Brain microvascular endothelial cell (primary cell): ENCODE measurements at regions not wholly inside any gene's neighbourhood (a gene's known extent, or its start where the extent isn't known, plus 50 kb on each side); places are given as distances from the start of the nearest gene placed in this dataset.
"Not testable (repeated sequence)": the region's sequence is repeated elsewhere in the genome, so short reads cannot be mapped to it uniquely, and the experiment has no call there.

Source experiments
- DNase-seq: peaks from one replicate; pipeline ENCODE4 v3.0.0-alpha.2; 2020
- H3K27ac ChIP-seq: fragments of 250-450 bp; sonication (Bioruptor Pico); 2 replicates; pipeline ENCODE4 v1.5.1; 2020; ENCODE audit warnings: mild to moderate bottlenecking, moderate library complexity
- H3K27me3 ChIP-seq: fragments of 250-450 bp; sonication (Bioruptor Pico); replicated peaks from 2 replicates; pipeline ENCODE4 v1.5.1; 2020; ENCODE audit warnings: mild to moderate bottlenecking
- H3K36me3 ChIP-seq: fragments of 250-450 bp; sonication (Bioruptor Pico); replicated peaks from 2 replicates; pipeline ENCODE4 v1.5.1; 2020; ENCODE audit warnings: mild to moderate bottlenecking
- H3K4me3 ChIP-seq: 2 replicates; pipeline ENCODE4 v1.5.1; 2011; ENCODE audit warnings: low read depth, mild to moderate bottlenecking, control low read depth, low read length, moderate library complexity
- in situ Hi-C: cut with HindIII; loops from 2 replicates; pipeline ENCODE4 v1.10.0; 2017; ENCODE audit warnings: low sequenced_read_pairs, low pct_ligation_motif_present
- TF ChIP-seq, protein P1 (sequence below): IDR thresholded peaks from 2 replicates; pipeline ENCODE4 v1.5.1; 2011; ENCODE audit warnings: low read depth, mild to moderate bottlenecking, moderate library complexity, low read length, control low read depth, inconsistent platforms; ENCODE audit errors: missing control alignments

DNA sequence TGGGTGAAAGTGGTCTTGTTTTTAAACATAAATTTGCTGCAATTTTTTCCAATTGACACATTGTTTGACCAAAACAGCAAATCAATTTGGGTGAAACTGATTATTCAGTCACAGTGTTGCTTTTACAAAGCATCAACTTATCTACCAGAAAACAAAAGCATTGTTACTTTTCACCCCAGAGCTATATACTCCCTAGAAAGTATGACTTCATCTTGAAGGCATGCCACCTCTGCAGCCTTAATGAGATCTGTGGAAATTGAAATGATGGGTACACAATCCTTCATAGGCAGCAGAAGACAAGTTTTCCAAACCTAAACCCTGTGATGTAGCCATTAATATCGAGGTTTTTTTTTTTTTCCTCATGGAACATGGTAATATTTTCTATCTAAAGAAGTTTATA lies 615.9 kb downstream of the CHSY3 start:
- TF ChIP-seq, protein P1, sequence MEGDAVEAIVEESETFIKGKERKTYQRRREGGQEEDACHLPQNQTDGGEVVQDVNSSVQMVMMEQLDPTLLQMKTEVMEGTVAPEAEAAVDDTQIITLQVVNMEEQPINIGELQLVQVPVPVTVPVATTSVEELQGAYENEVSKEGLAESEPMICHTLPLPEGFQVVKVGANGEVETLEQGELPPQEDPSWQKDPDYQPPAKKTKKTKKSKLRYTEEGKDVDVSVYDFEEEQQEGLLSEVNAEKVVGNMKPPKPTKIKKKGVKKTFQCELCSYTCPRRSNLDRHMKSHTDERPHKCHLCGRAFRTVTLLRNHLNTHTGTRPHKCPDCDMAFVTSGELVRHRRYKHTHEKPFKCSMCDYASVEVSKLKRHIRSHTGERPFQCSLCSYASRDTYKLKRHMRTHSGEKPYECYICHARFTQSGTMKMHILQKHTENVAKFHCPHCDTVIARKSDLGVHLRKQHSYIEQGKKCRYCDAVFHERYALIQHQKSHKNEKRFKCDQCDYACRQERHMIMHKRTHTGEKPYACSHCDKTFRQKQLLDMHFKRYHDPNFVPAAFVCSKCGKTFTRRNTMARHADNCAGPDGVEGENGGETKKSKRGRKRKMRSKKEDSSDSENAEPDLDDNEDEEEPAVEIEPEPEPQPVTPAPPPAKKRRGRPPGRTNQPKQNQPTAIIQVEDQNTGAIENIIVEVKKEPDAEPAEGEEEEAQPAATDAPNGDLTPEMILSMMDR, result no peak
- in situ Hi-C loops, result no loop called here
- Histone ChIP-seq H3K4me3 (no peak overlapping the region), H3K27me3 (no peaks in the 10 kb centered on the region), H3K36me3 (no peaks in the 10 kb centered on the region), H3K27ac (no peak overlapping the region)
- DNase-seq, result peak; percentile 29

DNA sequence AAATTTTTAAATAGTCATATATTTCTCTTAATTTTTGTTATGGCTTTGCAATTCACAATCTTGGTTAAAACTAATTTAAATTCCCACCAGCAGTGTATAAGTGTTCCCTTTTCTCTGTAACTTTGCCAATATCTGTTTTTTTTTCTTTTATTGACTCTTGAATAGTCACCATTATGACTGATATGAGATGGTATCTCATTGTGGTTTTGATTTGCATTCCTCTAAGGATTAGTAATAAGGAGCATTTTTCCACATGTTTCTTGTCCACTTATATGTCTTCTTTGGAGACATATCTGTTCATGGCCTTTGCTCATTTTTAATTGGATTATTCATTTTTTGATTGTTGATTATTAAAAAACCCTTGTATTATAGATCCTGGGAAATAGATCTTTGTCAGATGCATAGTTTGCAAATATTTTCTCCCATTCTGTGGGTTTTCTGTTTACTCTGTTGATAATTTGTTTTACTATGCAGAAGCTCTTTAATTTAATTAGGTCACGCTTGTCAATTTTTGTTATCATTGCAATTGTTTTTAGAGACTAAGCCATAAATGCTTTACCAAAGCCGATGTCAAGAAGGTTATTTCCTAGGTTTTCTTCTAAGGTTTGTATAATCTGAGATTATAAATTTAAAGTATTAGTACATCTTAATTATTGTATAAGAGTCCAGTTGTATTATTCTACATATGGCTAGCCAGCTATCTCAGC lies 610.9 kb downstream of the CHSY3 start:
- in situ Hi-C loops, result no loop called here
- Histone ChIP-seq H3K27me3 (no peaks in the 10 kb centered on the region), H3K36me3 (no peaks in the 10 kb centered on the region), H3K4me3 (no peak overlapping the region), H3K27ac (no peak overlapping the region)
- no peak for DNase-seq
- TF ChIP-seq, protein P1, result no peak

DNA sequence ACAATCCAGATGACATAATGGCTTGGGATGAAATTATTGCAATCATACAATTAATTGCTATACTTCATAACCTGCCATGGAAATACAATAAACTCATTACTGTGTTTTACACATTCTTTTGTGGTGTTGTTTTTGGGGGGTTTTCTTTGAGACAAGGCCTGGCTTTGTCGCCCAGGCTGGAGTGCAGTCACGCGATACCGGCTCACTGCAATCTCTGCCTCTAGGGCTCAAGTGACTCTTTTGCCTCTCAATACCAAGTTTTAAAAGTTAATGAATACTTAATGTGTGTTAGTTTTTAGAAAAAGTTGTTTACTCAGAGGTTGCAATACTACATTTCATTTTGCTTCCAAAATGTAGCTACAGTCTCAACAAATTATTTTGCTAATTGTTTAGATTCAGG lies 598.4 kb downstream of the CHSY3 start:
- in situ Hi-C loops, result no loop called here
- H3K36me3 ChIP-seq, result no peaks in the 10 kb centered on the region
- no peak for DNase-seq
- no peak overlapping the region for H3K27ac ChIP-seq
- TF ChIP-seq, protein P1, result no peak
- H3K27me3 ChIP-seq, result no peaks in the 10 kb centered on the region
- no peak overlapping the region for H3K4me3 ChIP-seq

DNA sequence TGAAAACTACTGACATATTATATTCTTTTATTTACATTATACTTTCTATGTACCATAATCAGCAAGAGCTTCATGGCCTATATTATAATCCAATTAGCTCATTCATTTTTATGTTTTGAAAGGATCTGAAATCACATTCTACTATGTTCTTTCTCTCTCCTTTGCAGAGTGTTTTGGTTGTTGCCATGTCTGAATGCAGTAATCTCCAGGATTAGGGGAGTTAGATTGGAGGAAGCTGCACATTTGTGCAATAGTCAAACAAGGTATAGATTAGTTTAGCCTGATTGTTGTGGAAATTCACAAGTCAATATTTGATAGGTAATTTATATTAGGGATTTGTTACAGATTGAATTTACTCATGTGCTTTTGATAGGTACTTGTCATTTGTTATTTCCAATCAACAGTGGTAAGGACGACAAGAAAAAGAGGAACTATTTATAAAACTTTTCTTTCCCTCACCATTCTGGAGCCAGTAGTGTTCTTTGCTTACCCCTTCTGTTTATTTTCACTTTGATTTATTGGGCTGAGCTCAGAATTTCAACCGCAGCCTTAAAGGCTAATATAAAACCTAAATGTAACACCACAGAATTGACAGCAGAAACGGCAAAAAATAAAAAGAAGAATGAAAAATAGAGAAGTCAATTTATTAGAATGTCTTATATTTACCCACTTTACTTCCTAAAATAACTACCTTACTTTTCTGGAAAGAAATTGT lies 597.0 kb downstream of the CHSY3 start:
- Histone ChIP-seq H3K27me3 (no peaks in the 10 kb centered on the region), H3K27ac (no peak overlapping the region), H3K36me3 (no peaks in the 10 kb centered on the region), H3K4me3 (no peak overlapping the region)
- in situ Hi-C loops, result no loop called here
- TF ChIP-seq, protein P1, result no peak
- DNase-seq, result no peak

DNA sequence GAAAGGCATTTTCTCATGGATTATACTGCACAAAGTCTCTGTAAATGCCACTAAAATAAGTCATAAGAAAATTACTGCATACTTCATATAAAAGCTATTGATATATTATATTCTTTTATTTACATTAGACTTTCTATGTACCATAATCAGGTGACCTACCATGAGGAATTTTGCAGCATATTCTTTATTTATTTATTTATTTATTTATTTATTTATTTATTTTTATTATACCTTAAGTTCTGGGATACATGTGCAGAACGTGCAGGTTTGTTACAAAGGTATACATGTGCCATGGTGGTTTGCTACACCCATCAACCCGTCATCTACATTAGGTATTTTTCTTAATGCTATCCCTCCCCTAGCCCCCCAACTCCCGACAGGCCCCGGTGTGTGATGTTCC lies 596.2 kb downstream of the CHSY3 start:
- DNase-seq, H3K27ac ChIP-seq, H3K36me3 ChIP-seq, in situ Hi-C loops, H3K27me3 ChIP-seq, H3K4me3 ChIP-seq: not testable (repeated sequence)

DNA sequence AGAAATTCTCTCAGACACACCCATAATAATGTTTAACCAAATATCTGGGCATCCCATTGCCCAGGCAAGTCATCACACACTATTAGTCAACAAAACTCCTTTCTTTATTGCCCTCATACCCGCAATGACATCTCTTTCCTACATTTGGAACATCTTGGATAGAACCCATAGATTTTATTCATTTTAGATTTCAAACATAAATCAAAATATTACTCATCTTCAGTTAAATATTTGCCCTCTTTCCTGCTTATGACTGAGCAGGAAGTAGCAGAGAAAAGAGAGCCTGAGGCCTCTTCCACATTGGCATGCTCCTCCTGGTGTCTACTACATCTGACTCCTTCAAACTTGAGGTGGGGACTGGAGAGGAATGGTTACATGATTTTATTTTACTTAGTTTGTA lies 592.0 kb downstream of the CHSY3 start:
- H3K27ac ChIP-seq, result no peak overlapping the region
- TF ChIP-seq, protein P1, result no peak
- in situ Hi-C loops, result no loop called here

More for the DNA sequence above, 592.0 kb downstream of the CHSY3 start:
- DNase-seq, result no peak
- Histone ChIP-seq H3K36me3 (no peaks in the 10 kb centered on the region), H3K4me3 (no peak overlapping the region), H3K27me3 (no peaks in the 10 kb centered on the region)
